ENCODE measurements at regions not wholly inside any gene's neighbourhood (a gene's known extent, or its start where the extent isn't known, plus 50 kb on each side); places are given as distances from the start of the nearest gene placed in this dataset.

DNA sequence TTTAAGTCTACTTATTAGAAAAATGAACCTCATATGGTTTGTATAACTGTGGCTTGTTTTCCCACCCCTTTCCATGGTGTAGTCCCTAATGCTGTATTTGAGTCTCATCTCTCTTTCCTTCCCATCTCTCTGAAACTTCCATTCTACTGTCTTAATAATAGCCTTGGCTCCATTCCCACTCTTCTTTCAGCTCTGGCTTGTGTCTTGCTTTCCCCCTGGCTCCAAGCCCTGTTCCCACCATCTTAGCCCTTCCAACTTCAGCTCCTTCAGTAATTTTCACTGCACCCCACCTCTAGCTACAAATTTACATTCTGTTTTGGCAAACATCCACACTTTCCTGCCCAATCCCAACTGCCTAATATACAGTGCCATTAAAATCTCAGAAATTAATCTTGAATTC lies 137.5 kb downstream of the SLITRK6 start:
- Histone ChIP-seq H3K27me3 (replicated peaks; ENCODE audit: insufficient read depth) (no peaks in the 10 kb centered on the region), H3K9me3 (no peaks in the 10 kb centered on the region), H3K36me3 (no peaks in the 10 kb centered on the region), H3K4me3 (no peak overlapping the region), H3K27ac (no peak overlapping the region), H3K4me1 (ENCODE audit: control insufficient read depth in 1 of 2, low read depth in 2 of 2) (no peaks in the 10 kb centered on the region)
- no peak for DNase-seq (ENCODE audit: low spot score)
- TF ChIP-seq, protein P1, sequence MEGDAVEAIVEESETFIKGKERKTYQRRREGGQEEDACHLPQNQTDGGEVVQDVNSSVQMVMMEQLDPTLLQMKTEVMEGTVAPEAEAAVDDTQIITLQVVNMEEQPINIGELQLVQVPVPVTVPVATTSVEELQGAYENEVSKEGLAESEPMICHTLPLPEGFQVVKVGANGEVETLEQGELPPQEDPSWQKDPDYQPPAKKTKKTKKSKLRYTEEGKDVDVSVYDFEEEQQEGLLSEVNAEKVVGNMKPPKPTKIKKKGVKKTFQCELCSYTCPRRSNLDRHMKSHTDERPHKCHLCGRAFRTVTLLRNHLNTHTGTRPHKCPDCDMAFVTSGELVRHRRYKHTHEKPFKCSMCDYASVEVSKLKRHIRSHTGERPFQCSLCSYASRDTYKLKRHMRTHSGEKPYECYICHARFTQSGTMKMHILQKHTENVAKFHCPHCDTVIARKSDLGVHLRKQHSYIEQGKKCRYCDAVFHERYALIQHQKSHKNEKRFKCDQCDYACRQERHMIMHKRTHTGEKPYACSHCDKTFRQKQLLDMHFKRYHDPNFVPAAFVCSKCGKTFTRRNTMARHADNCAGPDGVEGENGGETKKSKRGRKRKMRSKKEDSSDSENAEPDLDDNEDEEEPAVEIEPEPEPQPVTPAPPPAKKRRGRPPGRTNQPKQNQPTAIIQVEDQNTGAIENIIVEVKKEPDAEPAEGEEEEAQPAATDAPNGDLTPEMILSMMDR (IDR thresholded peaks at IDR 0.05) = no peak
- no peak for ATAC-seq (ENCODE audit: insufficient number of reproducible peaks, low FRiP score, low read depth)

DNA sequence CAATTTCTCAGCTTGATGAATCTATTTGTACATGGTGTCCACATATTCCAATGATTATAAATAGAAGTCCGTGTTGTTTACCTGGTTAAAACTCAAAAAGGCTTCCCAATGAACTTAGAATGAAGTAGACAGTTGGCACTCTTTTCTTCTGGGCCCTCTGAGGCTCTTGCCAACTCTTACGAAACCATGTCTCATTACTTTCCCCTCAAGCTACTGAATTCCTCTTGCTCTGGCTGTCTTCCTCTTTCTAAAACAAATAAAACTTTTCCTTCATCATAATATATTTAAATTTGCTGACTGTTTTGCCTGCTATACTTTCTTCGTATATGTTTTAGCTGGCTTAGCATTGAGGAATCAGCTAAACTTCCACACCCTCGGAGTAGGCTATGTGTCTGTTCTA lies 139.7 kb downstream of the SLITRK6 start:
- Histone ChIP-seq H3K4me3 (no peak overlapping the region), H3K27me3 (replicated peaks; ENCODE audit: insufficient read depth) (no peaks in the 10 kb centered on the region), H3K27ac (no peak overlapping the region), H3K36me3 (no peaks in the 10 kb centered on the region), H3K4me1 (ENCODE audit: control insufficient read depth in 1 of 2, low read depth in 2 of 2) (no peaks in the 10 kb centered on the region), H3K9me3 (no peaks in the 10 kb centered on the region)
- DNase-seq (ENCODE audit: low spot score) (no peak), ATAC-seq (ENCODE audit: insufficient number of reproducible peaks, low FRiP score, low read depth) (no peak)
- TF ChIP-seq, protein P1 (IDR thresholded peaks at IDR 0.05) = no peak

DNA sequence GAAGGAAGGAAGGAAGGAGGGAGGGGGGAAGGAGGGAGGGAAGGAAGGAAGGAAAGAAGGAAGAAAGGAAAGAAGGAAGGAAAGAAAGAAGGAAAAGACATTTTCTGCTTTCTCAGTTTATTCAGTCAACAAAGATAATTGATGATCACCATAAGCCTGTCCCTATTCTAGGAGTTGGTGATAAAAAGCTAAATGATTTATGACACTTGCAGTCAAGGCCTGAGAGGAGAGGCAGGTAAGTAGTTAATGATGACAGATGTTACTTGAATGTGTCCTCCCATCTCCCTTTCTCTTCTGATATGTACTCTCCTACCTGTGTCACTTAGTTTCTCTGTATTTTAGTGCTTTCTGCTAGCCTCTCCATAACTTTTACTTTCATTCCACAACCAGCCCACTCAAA lies 141.3 kb downstream of the SLITRK6 start:
- Histone ChIP-seq H3K4me3 (no peak overlapping the region), H3K36me3 (no peaks in the 10 kb centered on the region), H3K27me3 (replicated peaks; ENCODE audit: insufficient read depth) (no peaks in the 10 kb centered on the region), H3K27ac (no peak overlapping the region), H3K4me1 (ENCODE audit: control insufficient read depth in 1 of 2, low read depth in 2 of 2) (no peaks in the 10 kb centered on the region), H3K9me3 (no peaks in the 10 kb centered on the region)
- TF ChIP-seq, protein P1 (IDR thresholded peaks at IDR 0.05) = no peak
- ATAC-seq (ENCODE audit: insufficient number of reproducible peaks, low FRiP score, low read depth) = no peak
- no peak for DNase-seq (ENCODE audit: low spot score)

DNA sequence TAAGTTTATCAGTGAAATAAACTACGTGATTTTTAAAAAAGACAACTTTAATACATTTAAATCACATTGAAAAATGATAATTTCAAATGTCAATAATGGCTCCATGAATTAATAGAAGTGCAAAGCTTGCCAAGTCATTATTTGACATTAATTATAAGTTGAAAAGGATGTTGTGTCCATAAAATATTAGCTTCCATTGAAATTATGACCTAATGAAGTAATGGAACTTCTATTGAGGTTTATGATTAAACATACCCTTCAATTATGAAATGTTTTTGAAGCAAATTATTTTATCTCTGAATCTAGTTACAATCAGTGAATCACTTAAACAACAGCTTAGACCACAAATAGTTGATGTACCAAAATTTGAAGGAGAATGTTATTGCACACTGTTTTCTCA lies 144.2 kb downstream of the SLITRK6 start:
- Histone ChIP-seq H3K27me3 (replicated peaks; ENCODE audit: insufficient read depth) (no peaks in the 10 kb centered on the region), H3K4me1 (ENCODE audit: control insufficient read depth in 1 of 2, low read depth in 2 of 2) (no peaks in the 10 kb centered on the region), H3K4me3 (no peak overlapping the region), H3K9me3 (no peaks in the 10 kb centered on the region), H3K36me3 (no peaks in the 10 kb centered on the region), H3K27ac (no peak overlapping the region)
- ATAC-seq (ENCODE audit: insufficient number of reproducible peaks, low FRiP score, low read depth) (no peak), DNase-seq (ENCODE audit: low spot score) (no peak)
- TF ChIP-seq, protein P1 (IDR thresholded peaks at IDR 0.05) = no peak

DNA sequence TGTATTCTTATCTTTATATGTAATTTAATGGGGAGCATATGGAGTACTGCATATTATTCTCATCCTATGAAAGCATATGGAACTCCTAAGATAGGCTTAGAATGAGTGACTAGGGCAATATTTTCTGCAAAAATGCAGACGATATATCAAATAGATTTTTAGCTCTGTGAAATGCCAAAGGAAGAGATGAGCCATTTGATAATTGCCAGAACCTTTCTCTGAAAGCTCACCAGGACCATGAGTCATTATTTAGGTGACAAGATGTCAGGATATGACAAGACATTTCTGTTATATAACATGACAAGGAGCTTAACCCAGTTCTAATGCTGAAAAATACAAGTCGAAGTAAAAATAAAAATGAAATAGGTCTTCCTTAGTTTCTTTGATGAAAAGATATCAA lies 145.0 kb downstream of the SLITRK6 start:
- Histone ChIP-seq H3K9me3 (no peaks in the 10 kb centered on the region), H3K27me3 (replicated peaks; ENCODE audit: insufficient read depth) (no peaks in the 10 kb centered on the region), H3K27ac (no peak overlapping the region), H3K36me3 (no peaks in the 10 kb centered on the region), H3K4me1 (ENCODE audit: control insufficient read depth in 1 of 2, low read depth in 2 of 2) (no peaks in the 10 kb centered on the region), H3K4me3 (no peak overlapping the region)
- no peak for DNase-seq (ENCODE audit: low spot score)
- TF ChIP-seq, protein P1 (IDR thresholded peaks at IDR 0.05) = no peak
- no peak for ATAC-seq (ENCODE audit: insufficient number of reproducible peaks, low FRiP score, low read depth)
